OCI-LY3 (cell line): ENCODE measurements at regions not wholly inside any gene's neighbourhood (a gene's known extent, or its start where the extent isn't known, plus 50 kb on each side); places are given as distances from the start of the nearest gene placed in this dataset.

Experiments used
- H2AFZ ChIP-seq: fragments of 200-600, 300-600 bp; shearing (Covaris generic); 2 replicates; pipeline ENCODE4 v1.6.0; 2014; ENCODE audit warnings: antibody characterized with exemption, low read depth, low read length
- H3K27ac ChIP-seq: fragments of 200-600, 300-600 bp; sonication (generic); 2 replicates; pipeline ENCODE4 v1.5.1; 2014; ENCODE audit warnings: mild to moderate bottlenecking, low read length, moderate library complexity, mixed read lengths
- H3K27me3 ChIP-seq: fragments of 200-600, 300-600 bp; sonication (generic); 2 replicates; pipeline ENCODE4 v1.6.1; 2014; ENCODE audit warnings: low read depth, low read length, mixed read lengths
- H3K36me3 ChIP-seq: fragments of 200-600, 300-600 bp; sonication (generic); replicated peaks from 2 replicates; pipeline ENCODE3; 2014; ENCODE audit warnings: low read depth, low read length, mixed read lengths
- H3K4me1 ChIP-seq: fragments of 300-600, 200-600 bp; sonication (generic); 2 replicates; pipeline ENCODE4 v1.6.1; 2014; ENCODE audit warnings: low read length, mixed read lengths
- H3K4me2 ChIP-seq: fragments of 200-600, 300-600 bp; sonication (generic); 2 replicates; pipeline ENCODE4 v1.6.1; 2014; ENCODE audit warnings: low read length, mixed read lengths
- H3K4me3 ChIP-seq: fragments of 300-600, 200-600 bp; sonication (generic); 2 replicates; pipeline ENCODE4 v1.5.1; 2014; ENCODE audit warnings: antibody characterized with exemption, mild to moderate bottlenecking, low read length, moderate library complexity
- H3K79me2 ChIP-seq: fragments of 300-600, 200-600 bp; shearing (Covaris generic); 2 replicates; pipeline ENCODE4 v1.6.1; 2014; ENCODE audit warnings: mild to moderate bottlenecking, low read length, mixed read lengths
- H3K9ac ChIP-seq: fragments of 300-600, 200-600 bp; shearing (Covaris generic); 2 replicates; pipeline ENCODE4 v1.6.0; 2014; ENCODE audit warnings: mild to moderate bottlenecking, low read length, moderate library complexity
- H3K9me3 ChIP-seq: fragments of 200-600, 300-600 bp; shearing (Covaris generic); 2 replicates; pipeline ENCODE4 v1.6.1; 2014; ENCODE audit warnings: low read length, mixed read lengths; ENCODE audit not compliant: insufficient read depth
- H4K20me1 ChIP-seq: fragments of 200-600, 300-600 bp; sonication (generic); 2 replicates; pipeline ENCODE4 v1.6.1; 2016; ENCODE audit warnings: low read length, mixed read lengths; ENCODE audit not compliant: insufficient read depth
- CTCF ChIP-seq: fragments of 200-600, 300-600 bp; sonication (generic); IDR thresholded peaks from 2 replicates; pipeline ENCODE4 v1.5.1; 2014; ENCODE audit warnings: antibody characterized with exemption, low read length, low read depth
- EZH2phosphoT487 ChIP-seq: fragments of 200-600 bp; shearing (Covaris generic); IDR thresholded peaks from 2 replicates; pipeline ENCODE4 v1.6.1; 2018; ENCODE audit warnings: antibody characterized with exemption, mixed run types, low read depth

GRCh38 chr5:86536396-86536795, 81.3 kb upstream of the COX7C start:
- Histone ChIP-seq H3K79me2 (no peaks in the 10 kb centered on the region), H4K20me1 (no peaks in the 10 kb centered on the region), H3K9ac (no peak overlapping the region), H3K4me3 (no peak overlapping the region), H3K27me3 (no peaks in the 10 kb centered on the region), H3K27ac (no peak overlapping the region), H3K36me3 (no peaks in the 10 kb centered on the region), H2AFZ (no peak overlapping the region), H3K4me2 (no peak overlapping the region), H3K4me1 (no peaks in the 10 kb centered on the region), H3K9me3 (no peaks in the 10 kb centered on the region)
- no peak for TF ChIP-seq EZH2phosphoT487
- no peak for TF ChIP-seq CTCF

GRCh38 chr5:86542532-86542931, 75.2 kb upstream of the COX7C start:
- Histone ChIP-seq H3K9me3 (no peaks in the 10 kb centered on the region), H3K27ac (peak overlapping the region; percentile 66), H3K4me3 (0 out of 2 replicates have a peak overlapping the region, but pooled peaks have one; percentile 1), H4K20me1 (no peaks in the 10 kb centered on the region), H3K4me1 (peaks cover 12% of the 10 kb centered on the region), H2AFZ (peak overlapping the region; percentile 29; the same call in 1 of the 2 replicates), H3K9ac (no peak overlapping the region), H3K27me3 (no peaks in the 10 kb centered on the region), H3K79me2 (no peaks in the 10 kb centered on the region), H3K4me2 (peak overlapping the region; percentile 47), H3K36me3 (no peaks in the 10 kb centered on the region)
- TF ChIP-seq EZH2phosphoT487, result no peak

GRCh38 chr5:86546044-86546443, 71.7 kb upstream of the COX7C start:
- no peak overlapping the region for H3K27ac ChIP-seq
- H3K79me2 ChIP-seq, result no peaks in the 10 kb centered on the region
- TF ChIP-seq EZH2phosphoT487, result no peak
- no peak for TF ChIP-seq CTCF

GRCh38 chr5:86546582-86546981, 71.2 kb upstream of the COX7C start:
- H2AFZ ChIP-seq, result no peak overlapping the region

More at GRCh38 chr5:86546044-86546443, 71.7 kb upstream of the COX7C start:
- no peaks in the 10 kb centered on the region for H3K27me3 ChIP-seq
- no peak overlapping the region for H3K4me3 ChIP-seq
- H4K20me1 ChIP-seq, result no peaks in the 10 kb centered on the region
- no peak overlapping the region for H2AFZ ChIP-seq
- no peak overlapping the region for H3K4me2 ChIP-seq
- no peak overlapping the region for H3K9ac ChIP-seq
- H3K36me3 ChIP-seq, result no peaks in the 10 kb centered on the region
- peaks cover 12% of the 10 kb centered on the region for H3K4me1 ChIP-seq
- H3K9me3 ChIP-seq, result no peaks in the 10 kb centered on the region

More at GRCh38 chr5:86546582-86546981, 71.2 kb upstream of the COX7C start:
- Histone ChIP-seq H3K27ac (no peak overlapping the region), H3K27me3 (no peaks in the 10 kb centered on the region), H3K4me3 (no peak overlapping the region), H4K20me1 (no peaks in the 10 kb centered on the region), H3K4me1 (peaks cover 12% of the 10 kb centered on the region), H3K9me3 (no peaks in the 10 kb centered on the region), H3K4me2 (no peak overlapping the region), H3K9ac (no peak overlapping the region), H3K79me2 (no peaks in the 10 kb centered on the region), H3K36me3 (no peaks in the 10 kb centered on the region)
- no peak for TF ChIP-seq CTCF
- TF ChIP-seq EZH2phosphoT487, result no peak
